Panc1 (cell line): ENCODE measurements at regions not wholly inside any gene's neighbourhood (a gene's known extent, or its start where the extent isn't known, plus 50 kb on each side); places are given as distances from the start of the nearest gene placed in this dataset.

ENCODE experiments used
- CTCF ChIP-seq: fragments of 450-650 bp; IDR thresholded peaks from 2 replicates; pipeline ENCODE4 v1.5.1; 2017; ENCODE audit warnings: mild to moderate bottlenecking
- POLR2AphosphoS5 ChIP-seq: IDR thresholded peaks from 2 replicates; pipeline ENCODE4 v1.6.1; 2012; ENCODE audit warnings: mild to moderate bottlenecking, low read depth, low read length, moderate library complexity
- REST ChIP-seq, 2 experiments: IDR thresholded peaks; 2 replicates each; pipeline ENCODE4 v1.6.1; 2011 to 2012; ENCODE audit warnings: low read depth in 2 of 2, control low read depth in 1 of 2, low read length in 1 of 2, mild to moderate bottlenecking in 1 of 2, moderate library complexity in 1 of 2; ENCODE audit not compliant: insufficient read depth in 1 of 2
- SIN3A ChIP-seq: IDR thresholded peaks from 2 replicates; pipeline ENCODE4 v1.6.1; 2012; ENCODE audit warnings: low read depth, mild to moderate bottlenecking, low read length, moderate library complexity, borderline replicate concordance; ENCODE audit not compliant: insufficient read depth
- TCF7L2 ChIP-seq: IDR thresholded peaks from 2 replicates; pipeline ENCODE4 v1.6.1; 2011; ENCODE audit warnings: mild to moderate bottlenecking, low read depth, low read length, inconsistent platforms

GRCh38 chr4:130185123-130185522 lies 1089.2 kb downstream of the C4orf33 start:
- TF ChIP-seq CTCF (no peak), REST (IDR thresholded peaks at IDR 0.05; ENCODE audit: insufficient read depth in 1 of 2, low read depth in 2 of 2, low read length in 1 of 2) (no peak), POLR2AphosphoS5 (no peak), TCF7L2 (no peak), SIN3A (no peak)
